HG03558 (cell line): ENCODE measurements at regions not wholly inside any gene's neighbourhood (a gene's known extent, or its start where the extent isn't known, plus 50 kb on each side); places are given as distances from the start of the nearest gene placed in this dataset.
A peak's percentile ranks its signal among the peaks of the same experiment; 100 is the strongest.

Source experiments
- ATAC-seq: cut with Tn5 transposase; IDR thresholded peaks from one replicate; pipeline ENCODE4 v1.9.1; 2021; ENCODE audit warnings: moderate number of reproducible peaks; ENCODE audit not compliant: unreplicated experiment; ENCODE audit errors: extremely low read depth

DNA sequence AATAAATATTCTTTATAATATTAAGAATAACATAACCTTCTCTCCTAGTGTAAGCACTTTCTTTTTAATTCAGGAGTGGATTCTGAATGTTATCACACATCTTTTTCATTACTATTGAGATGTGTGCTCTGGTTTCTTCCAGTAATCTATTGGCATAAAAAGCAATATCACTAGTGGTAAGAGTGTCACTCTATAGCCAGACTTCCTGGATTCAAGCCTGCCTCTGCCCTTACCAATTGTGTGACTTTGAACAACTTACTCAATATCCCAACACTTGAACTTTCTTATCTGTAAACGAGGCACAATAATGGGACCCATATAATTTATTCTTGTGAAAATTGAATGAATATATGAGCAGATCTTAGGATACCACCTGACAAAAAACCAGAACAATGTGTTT lies 71.0 kb downstream of the SEM1 start:
- ATAC-seq = no peak

- ATAC-seq = no peak
Measured at GRCh38 chr7:96637522-96637921, 72.1 kb downstream of the SEM1 start.

- ATAC-seq = no peak
Measured at GRCh38 chr7:96636979-96637378, 72.7 kb downstream of the SEM1 start.

DNA sequence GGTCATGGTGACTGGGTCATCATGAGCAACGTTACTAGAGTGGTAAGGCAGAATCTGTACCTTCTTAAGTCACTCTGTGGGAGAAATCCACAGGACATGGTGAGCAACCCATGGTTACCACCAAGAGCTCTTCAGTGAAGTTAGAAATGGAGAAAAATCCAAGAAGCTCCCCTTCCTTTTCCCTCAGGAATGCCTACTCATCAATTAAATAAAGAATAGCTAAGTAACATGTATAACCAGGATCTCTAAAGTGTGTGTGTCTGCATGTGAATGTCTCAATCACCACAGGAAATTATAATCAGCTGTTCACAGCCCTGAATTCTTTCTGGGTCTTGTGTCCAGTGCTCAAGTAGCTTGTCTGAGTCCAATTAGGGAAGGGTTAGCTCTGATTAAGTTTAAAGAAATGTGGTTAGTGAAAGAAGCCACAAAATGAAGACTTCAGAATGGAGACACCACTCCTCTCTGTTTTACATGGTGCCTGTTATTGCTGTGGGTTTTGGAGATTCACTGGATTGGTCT lies 73.2 kb downstream of the SEM1 start:
- ATAC-seq = no peak

GRCh38 chr7:96629884-96630283 lies 79.8 kb downstream of the SEM1 start:
- no peak for ATAC-seq

DNA sequence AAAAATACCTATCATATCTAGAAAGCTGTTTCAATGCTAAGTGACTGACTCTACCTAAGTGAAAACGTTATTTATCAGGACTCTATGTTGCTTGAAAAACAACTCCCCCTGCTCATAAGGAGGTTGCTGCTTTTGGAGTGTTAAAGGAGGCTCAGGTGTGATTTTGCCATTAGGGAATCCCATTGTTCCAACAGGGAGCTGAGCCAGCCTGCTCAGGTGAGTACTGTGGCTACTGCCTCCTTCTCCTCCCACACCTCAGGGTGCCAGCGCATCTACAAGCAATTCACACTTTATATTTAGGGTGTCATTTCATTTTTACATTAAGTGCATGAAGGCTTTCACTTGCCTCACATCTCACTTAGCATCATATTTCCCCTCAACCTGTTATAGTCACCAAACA lies 84.7 kb downstream of the SEM1 start:
- no peak for ATAC-seq

DNA sequence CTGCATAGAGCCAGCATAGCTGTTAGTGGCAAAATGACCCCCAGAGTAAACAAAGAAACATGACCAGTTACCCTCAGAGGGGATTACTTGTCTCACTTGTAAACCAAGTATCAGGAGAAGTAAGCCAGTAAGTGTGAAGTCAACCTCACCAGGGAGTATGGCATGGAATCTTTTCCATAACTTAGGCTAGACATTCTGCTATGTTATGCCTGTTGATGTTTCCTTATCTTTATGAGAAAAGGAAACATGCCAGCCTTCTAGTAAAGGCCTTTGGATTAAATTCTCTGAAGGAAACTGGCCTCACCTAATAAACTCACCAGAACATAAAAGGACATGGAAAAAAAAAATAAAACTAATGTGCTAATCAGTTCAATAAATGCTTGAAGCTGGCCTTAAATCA lies 87.7 kb downstream of the SEM1 start:
- ATAC-seq = no peak

DNA sequence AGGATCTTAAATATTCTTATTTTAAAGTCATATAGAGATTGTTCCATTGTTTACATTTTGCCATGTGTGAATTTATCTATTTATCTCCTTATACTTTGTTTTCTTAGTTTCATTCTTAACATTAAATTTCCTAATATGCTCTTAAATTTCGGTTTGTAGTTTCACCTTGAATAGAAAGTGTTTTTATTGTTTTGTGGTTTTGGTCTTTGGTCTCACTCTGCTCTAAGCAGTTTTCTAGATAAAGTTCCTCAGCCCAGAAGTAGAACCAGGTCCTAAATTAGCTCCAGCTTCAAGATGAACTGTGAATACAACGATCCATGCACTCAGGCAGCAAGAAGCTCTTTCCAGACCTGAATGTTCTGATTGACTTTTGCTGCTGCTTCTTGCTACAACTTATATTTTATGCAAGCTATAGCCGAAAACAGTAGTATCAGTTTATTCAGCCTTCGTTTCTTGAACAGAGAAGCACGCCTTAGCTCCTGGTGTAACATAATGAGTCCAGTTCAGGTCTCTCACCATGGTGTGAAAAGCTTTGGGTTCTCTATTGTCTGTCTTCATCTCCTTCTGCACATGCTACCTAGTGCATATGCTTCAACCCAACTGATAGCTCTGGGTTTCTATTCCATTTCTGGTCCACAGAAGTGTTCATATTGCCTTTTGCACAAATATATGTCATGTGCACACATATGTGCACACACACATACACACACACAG lies 95.3 kb downstream of the SEM1 start:
- ATAC-seq = peak; percentile 59

GRCh38 chr7:96612034-96612433 lies 97.6 kb downstream of the SEM1 start:
- ATAC-seq = no peak

- ATAC-seq = no peak
Measured at GRCh38 chr7:96605045-96605716, 104.5 kb downstream of the SEM1 start.

GRCh38 chr7:96599288-96599936 lies 110.2 kb downstream of the SEM1 start:
- no peak for ATAC-seq

DNA sequence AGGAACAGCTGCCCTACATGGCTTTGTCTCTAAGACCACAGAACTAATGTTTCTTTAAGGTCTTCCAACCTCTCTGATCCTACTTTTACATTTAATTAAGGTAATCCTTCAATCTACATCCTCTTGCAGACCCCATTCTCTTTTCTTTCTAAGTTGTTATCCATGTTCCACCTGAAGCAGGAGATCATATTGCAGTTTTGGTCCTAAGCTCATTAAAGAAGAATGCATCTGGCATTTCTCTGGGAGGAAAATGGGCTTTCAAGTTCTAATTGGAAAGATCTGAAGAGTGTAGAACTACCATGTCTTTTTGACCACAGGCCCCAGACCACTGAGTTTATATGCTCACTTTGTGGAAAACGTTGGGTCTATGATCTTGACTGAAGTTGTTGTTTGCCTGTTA lies 111.2 kb downstream of the SEM1 start:
- no peak for ATAC-seq

DNA sequence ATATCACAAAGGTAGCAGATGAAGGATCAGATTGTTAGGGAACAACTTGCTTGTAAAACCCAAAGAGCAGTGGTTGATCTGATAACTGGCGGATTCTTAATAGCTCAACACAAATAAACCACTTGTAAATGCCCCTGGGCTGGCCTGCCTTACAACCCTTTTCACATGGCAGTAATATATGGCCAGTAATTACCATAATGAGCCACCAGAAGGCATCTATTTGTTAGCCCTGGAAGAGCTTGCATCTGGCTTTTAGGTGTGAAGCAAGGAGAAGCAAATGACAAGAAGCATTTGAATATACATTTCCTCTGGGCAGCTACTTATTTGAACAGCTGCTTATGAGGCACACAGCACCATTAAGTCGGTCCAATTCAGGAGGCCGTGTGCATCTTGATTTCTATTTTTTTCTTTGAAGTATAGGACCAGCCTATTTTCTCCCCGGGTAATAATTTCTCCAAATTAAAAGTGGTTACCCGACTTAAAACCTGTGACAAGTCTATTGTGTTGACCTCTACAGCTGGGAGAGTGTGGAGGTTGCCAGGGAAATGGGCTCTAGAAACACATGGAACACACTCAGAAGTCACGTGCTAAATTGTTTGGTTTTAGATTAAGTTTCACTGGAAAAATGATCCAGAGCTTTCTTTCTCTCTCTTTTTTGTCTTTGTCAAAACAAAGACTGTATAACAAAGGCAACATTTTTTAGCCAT lies 113.4 kb downstream of the SEM1 start:
- ATAC-seq = no peak

GRCh38 chr7:96591900-96592676 lies 117.6 kb downstream of the SEM1 start:
- no peak for ATAC-seq

GRCh38 chr7:96591159-96591899 lies 118.3 kb downstream of the SEM1 start:
- no peak for ATAC-seq

DNA sequence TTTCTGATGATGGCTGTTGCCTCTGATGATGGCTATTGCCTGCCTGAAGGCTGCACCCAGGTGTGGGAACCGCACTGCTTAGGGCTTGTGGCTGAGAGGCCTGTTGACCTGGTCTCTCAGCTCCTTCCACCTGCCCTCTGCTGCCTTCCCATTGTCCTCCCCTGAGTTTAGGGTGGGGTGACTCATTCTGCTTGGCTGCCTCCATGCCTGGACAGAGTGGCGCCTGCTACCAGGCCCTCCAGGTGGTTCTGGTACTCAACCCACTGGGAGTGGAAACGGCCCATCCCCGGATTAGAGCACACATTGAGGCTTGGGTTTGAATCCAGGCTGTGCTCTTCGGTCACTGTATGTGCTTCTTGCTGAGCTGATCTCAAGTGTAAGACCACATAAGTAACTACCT lies 120.6 kb downstream of the SEM1 start:
- no peak for ATAC-seq

GRCh38 chr7:96579119-96579518 lies 130.5 kb downstream of the SEM1 start:
- ATAC-seq = no peak

DNA sequence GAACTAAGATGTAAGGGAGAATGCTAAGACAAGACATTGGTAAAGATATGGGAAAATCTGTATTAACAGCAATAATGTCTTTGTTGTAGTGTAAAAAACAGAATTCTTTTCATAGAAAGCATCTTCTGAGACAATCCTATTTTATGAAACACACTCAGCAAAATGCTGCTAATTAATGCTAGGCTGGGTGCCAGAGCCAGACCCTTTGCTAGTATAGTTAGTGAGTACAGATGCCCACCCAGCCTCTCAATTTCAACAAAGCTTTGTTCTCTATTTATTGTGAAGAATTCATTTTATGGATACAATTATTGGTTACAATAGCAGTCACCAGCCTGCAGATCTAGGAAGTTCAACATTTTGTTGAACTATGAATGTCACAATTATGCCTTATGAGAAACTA lies 131.0 kb downstream of the SEM1 start:
- ATAC-seq = no peak

DNA sequence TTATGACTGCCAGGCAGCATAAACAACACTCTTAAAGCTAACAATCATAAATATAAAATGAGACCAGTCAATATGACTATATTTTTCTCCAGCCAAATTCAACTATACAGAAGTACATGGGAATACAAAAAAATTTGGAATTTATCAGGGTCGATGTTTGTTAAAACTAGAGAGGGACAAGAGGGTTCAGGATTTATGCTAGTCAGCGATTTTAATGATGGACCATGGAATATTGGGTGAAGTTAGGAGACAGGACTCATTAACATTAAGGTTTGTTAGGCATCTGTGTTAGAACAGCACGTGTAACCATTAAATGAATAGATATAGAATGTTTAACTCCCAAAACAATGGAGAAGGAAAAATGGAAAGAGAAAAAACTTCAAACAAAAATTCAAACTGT lies 146.2 kb downstream of the SEM1 start:
- no peak for ATAC-seq
